ENCODE measurements at regions not wholly inside any gene's neighbourhood (a gene's known extent, or its start where the extent isn't known, plus 50 kb on each side); places are given as distances from the start of the nearest gene placed in this dataset.
"Not testable (repeated sequence)": the region's sequence is repeated elsewhere in the genome, so short reads cannot be mapped to it uniquely, and the experiment has no call there.

DNA sequence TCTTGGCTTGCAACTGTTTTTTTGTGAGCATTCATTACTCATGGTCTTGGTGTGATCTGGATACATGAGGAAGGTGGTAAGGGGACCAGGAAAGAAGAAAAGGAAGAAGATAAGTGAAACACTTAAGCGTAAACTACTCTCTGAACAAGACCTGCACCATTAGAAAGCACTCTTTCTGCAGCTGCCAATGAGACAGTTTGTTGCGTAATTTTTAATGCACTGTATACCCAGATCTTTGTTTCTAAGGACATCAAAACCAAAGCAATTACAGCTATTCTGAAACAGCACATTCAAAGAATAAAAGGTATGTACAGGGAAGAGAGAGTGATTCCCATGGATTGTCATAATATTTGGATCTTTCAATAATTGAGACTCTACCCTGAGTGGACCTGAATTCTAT, 147.4 kb downstream of the BLID start:
- no peaks in the 10 kb centered on the region for H3K9me3 Mint-ChIP-seq (ENCODE audit: unreplicated experiment)
- H3K27me3 Mint-ChIP-seq (ENCODE audit: unreplicated experiment), result no peaks in the 10 kb centered on the region
- TF ChIP-seq, protein P1, sequence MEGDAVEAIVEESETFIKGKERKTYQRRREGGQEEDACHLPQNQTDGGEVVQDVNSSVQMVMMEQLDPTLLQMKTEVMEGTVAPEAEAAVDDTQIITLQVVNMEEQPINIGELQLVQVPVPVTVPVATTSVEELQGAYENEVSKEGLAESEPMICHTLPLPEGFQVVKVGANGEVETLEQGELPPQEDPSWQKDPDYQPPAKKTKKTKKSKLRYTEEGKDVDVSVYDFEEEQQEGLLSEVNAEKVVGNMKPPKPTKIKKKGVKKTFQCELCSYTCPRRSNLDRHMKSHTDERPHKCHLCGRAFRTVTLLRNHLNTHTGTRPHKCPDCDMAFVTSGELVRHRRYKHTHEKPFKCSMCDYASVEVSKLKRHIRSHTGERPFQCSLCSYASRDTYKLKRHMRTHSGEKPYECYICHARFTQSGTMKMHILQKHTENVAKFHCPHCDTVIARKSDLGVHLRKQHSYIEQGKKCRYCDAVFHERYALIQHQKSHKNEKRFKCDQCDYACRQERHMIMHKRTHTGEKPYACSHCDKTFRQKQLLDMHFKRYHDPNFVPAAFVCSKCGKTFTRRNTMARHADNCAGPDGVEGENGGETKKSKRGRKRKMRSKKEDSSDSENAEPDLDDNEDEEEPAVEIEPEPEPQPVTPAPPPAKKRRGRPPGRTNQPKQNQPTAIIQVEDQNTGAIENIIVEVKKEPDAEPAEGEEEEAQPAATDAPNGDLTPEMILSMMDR (IDR thresholded peaks at IDR 0.05; ENCODE audit: unreplicated experiment), result no peak
- peaks cover 9% of the 10 kb centered on the region for H3K4me1 Mint-ChIP-seq (ENCODE audit: unreplicated experiment)
- no peak overlapping the region for H3K4me3 Mint-ChIP-seq (ENCODE audit: unreplicated experiment)
- H3K36me3 Mint-ChIP-seq (ENCODE audit: low read depth, unreplicated experiment), result no peaks in the 10 kb centered on the region
- no peak for DNase-seq (ENCODE audit: low spot score)
- no peak overlapping the region for H3K27ac Mint-ChIP-seq (ENCODE audit: unreplicated experiment)

DNA sequence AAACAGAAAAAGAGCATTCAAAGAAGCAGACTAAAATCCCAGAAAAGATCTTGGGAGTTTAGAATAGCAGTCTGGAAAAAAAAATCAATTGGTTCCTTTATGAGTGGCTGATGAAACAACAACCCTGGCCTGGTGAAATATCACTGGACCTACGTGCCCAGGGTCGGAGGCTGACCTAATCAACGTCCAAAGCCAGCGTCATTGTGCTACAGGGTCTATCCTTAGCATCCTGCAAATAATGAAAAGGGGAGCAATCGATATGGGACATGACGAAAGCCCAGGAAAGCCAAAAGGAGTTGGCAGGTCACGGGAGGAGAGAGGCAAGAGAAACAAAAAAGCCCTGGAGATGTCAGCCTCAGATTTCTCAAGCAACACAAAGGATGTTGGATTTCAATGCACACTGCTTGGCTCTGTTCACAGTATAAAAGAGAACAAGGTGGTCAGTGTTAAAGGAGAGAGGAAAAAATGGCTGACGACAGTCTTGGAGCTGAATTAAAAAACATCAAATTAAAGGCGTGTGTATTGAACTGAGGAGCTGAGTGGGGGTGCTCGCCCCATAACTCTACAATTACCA, 148.8 kb downstream of the BLID start:
- Mint-ChIP-seq H3K9me3 (ENCODE audit: unreplicated experiment) (no peaks in the 10 kb centered on the region), H3K36me3 (ENCODE audit: low read depth, unreplicated experiment) (no peaks in the 10 kb centered on the region), H3K27ac (ENCODE audit: unreplicated experiment) (no peak overlapping the region), H3K27me3 (ENCODE audit: unreplicated experiment) (no peaks in the 10 kb centered on the region), H3K4me1 (ENCODE audit: unreplicated experiment) (peaks cover 15% of the 10 kb centered on the region), H3K4me3 (ENCODE audit: unreplicated experiment) (no peak overlapping the region)
- no peak for DNase-seq (ENCODE audit: low spot score)
- TF ChIP-seq, protein P1 (IDR thresholded peaks at IDR 0.05; ENCODE audit: unreplicated experiment), result no peak

DNA sequence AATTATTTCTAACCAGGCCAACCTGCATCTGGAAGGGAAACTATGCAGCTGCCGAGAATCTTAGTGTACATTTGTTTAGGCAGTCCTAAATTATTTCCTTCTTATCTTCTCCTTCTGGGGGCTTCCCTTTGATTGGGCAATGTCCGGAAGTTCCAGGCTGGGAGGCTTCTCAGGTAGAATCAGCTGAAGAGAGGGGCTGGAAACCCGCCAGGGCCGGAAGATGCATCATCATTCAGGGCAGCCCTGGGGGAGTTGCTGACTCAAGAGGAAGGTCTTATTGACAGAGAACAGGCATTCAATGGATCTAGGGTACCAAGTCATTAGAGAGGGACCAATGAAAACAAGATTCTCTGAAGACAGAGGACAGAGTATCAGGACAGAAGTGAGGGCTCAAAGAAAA, 150.7 kb downstream of the BLID start:
- DNase-seq (ENCODE audit: low spot score), result no peak
- no peak overlapping the region for H3K27ac Mint-ChIP-seq (ENCODE audit: unreplicated experiment)

DNA sequence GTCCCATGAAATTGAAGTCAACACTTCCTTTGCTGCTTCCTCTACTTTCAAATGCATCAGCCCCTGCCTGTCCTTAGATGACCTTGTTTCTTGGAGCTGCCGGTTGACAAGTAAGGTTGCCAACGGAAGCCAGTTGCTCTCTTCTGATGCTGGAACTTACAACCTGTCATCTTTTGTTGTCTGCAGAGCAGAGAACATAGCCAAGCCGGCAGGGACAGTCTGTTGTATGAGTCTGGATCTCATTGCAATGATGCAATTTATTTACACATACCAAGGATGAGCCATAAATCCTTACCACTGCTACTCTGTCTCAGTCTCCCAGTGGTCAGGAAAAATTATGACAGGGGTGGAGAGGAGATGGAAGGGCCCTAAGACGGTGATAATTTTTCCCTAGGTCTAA, 151.4 kb downstream of the BLID start:
- peaks cover 21% of the 10 kb centered on the region for H3K4me1 Mint-ChIP-seq (ENCODE audit: unreplicated experiment)
- no peaks in the 10 kb centered on the region for H3K27me3 Mint-ChIP-seq (ENCODE audit: unreplicated experiment)
- H3K36me3 Mint-ChIP-seq (ENCODE audit: low read depth, unreplicated experiment), result no peaks in the 10 kb centered on the region
- no peaks in the 10 kb centered on the region for H3K9me3 Mint-ChIP-seq (ENCODE audit: unreplicated experiment)
- H3K27ac Mint-ChIP-seq (ENCODE audit: unreplicated experiment), result no peak overlapping the region
- DNase-seq (ENCODE audit: low spot score), result no peak
- no peak overlapping the region for H3K4me3 Mint-ChIP-seq (ENCODE audit: unreplicated experiment)
- TF ChIP-seq, protein P1 (IDR thresholded peaks at IDR 0.05; ENCODE audit: unreplicated experiment), result no peak

More for the DNA sequence above, 150.7 kb downstream of the BLID start:
- peaks cover 21% of the 10 kb centered on the region for H3K4me1 Mint-ChIP-seq (ENCODE audit: unreplicated experiment)
- TF ChIP-seq, protein P1 (IDR thresholded peaks at IDR 0.05; ENCODE audit: unreplicated experiment), result no peak
- H3K9me3 Mint-ChIP-seq (ENCODE audit: unreplicated experiment), result no peaks in the 10 kb centered on the region
- no peaks in the 10 kb centered on the region for H3K27me3 Mint-ChIP-seq (ENCODE audit: unreplicated experiment)
- no peak overlapping the region for H3K4me3 Mint-ChIP-seq (ENCODE audit: unreplicated experiment)
- H3K36me3 Mint-ChIP-seq (ENCODE audit: low read depth, unreplicated experiment), result no peaks in the 10 kb centered on the region

DNA sequence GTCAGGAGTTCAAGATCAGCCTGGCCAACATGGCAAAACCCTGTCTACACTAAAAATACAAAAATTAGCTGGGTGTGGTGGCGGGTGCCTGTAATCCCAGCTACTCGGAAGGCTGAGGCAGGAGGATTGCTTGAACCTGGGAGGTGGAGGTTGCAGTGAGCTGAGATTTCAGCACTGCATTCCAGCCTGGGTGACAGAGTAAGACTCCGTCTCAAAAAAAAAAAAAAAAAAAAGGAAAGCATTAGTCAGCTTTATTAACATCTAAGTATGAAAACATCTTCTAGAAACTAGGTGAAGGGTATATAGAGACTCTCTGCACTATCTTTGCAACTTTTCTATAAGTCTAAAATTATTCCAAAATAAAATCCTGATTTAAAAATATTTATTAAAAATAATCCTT, 152.2 kb downstream of the BLID start:
- not testable (repeated sequence) for H3K36me3 Mint-ChIP-seq (ENCODE audit: low read depth, unreplicated experiment); H3K27ac Mint-ChIP-seq (ENCODE audit: unreplicated experiment); H3K9me3 Mint-ChIP-seq (ENCODE audit: unreplicated experiment); DNase-seq (ENCODE audit: low spot score); H3K4me3 Mint-ChIP-seq (ENCODE audit: unreplicated experiment); H3K27me3 Mint-ChIP-seq (ENCODE audit: unreplicated experiment)
- H3K4me1 Mint-ChIP-seq (ENCODE audit: unreplicated experiment), result peaks cover 21% of the 10 kb centered on the region
